Lung (tissue), 11 donors: ENCODE measurements at regions not wholly inside any gene's neighbourhood (a gene's known extent, or its start where the extent isn't known, plus 50 kb on each side); places are given as distances from the start of the nearest gene placed in this dataset.

ENCODE experiments used
- ATAC-seq: fragments of 200-7000 bp; cut with Tn5 transposase; one replicate; pipeline ENCODE4 v1.9.1; 2020; ENCODE audit warnings: moderate number of reproducible peaks; ENCODE audit not compliant: insufficient read depth, low FRiP score
- DNase-seq, 3 donors: peaks; one replicate each; pipeline ENCODE4 v3.0.0-alpha.2; 2013 to 2017
- H3K27ac ChIP-seq, 2 donors: one replicate each; pipeline ENCODE4 v1.5.1; 2013; ENCODE audit warnings: mild to moderate bottlenecking in 2 of 2, moderate library complexity in 2 of 2, control low read depth in 1 of 2, inconsistent platforms in 1 of 2, low read depth in 1 of 2, low read length in 1 of 2
- H3K27me3 ChIP-seq, 3 donors: one replicate each; pipeline ENCODE4 v1.5.1; 2013; ENCODE audit warnings: low read length in 2 of 3; ENCODE audit not compliant: control insufficient read depth in 3 of 3, insufficient read depth in 3 of 3
- H3K36me3 ChIP-seq, 4 donors: one replicate each; pipeline ENCODE4 v1.5.1; 2013; ENCODE audit warnings: low read length in 4 of 4, mild to moderate bottlenecking in 1 of 4, moderate library complexity in 1 of 4; ENCODE audit not compliant: control insufficient read depth in 4 of 4, insufficient read depth in 4 of 4
- H3K4me1 ChIP-seq, 5 donors: one replicate each; pipeline ENCODE4 v1.5.1; 2013; ENCODE audit warnings: low read length in 5 of 5, mild to moderate bottlenecking in 2 of 5, moderate library complexity in 1 of 5; ENCODE audit not compliant: control insufficient read depth in 5 of 5, insufficient read depth in 5 of 5
- H3K4me3 ChIP-seq: one replicate; pipeline ENCODE4 v1.5.1; 2013; ENCODE audit warnings: mild to moderate bottlenecking, control low read depth, moderate library complexity
- H3K9ac ChIP-seq, 2 donors: one replicate each; pipeline ENCODE4 v1.5.1; 2013; ENCODE audit warnings: low read length in 2 of 2, control low read depth in 1 of 2; ENCODE audit not compliant: insufficient read depth in 1 of 2
- H3K9me3 ChIP-seq, 4 donors: one replicate each; pipeline ENCODE4 v1.5.1; 2013; ENCODE audit warnings: low read length in 3 of 4, mild to moderate bottlenecking in 1 of 4, moderate library complexity in 1 of 4; ENCODE audit not compliant: control insufficient read depth in 4 of 4, insufficient read depth in 3 of 4
- WGBS, 2 donors: extraction: QIAGEN DNeasy Blood & Tissue Kit; methylation state at CpG; one replicate each; pipeline ENCODE4 v1.1.7; 2013; 5-methylcytosine and 5-hydroxymethylcytosine counted together
- TF ChIP-seq, protein P1 (sequence below): IDR thresholded peaks from 2 replicates; pipeline ENCODE4 v1.5.1; 2012; ENCODE audit warnings: mild to moderate bottlenecking; ENCODE audit errors: control extremely low read depth, extremely low read depth
- donor health status: control.
- donor health status: control.
- donor health status: Bipolar disorder and iron deficiency.
- donor health status: healthy.
- donor health status: DM: yes; HTN: yes; CAD: no.

DNA sequence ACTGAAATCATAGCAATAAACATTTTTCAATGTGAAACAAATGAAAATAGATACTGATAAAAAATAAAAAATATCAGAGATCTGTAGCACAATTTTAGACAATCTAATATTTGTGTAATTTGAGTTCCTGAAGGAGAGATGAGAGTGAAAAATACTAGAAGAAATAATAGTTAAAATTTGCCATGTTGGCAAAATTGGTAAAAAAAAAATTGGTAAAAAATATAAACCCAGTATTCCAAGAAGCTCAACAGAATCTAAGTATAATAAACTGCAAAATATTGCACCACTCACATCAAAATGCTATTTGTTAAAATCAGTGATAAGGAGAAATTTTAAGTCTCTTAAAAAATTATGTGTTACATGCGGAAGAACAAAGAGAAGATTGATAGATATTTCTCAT, 1680.7 kb downstream of the PCDH7 start:
- no peak for ATAC-seq
- Histone ChIP-seq H3K4me1 (no peaks in the 10 kb centered on the region), H3K36me3 (no peaks in the 10 kb centered on the region), H3K27ac (no peak overlapping the region), H3K9ac (no peak overlapping the region), H3K27me3 (no peaks in the 10 kb centered on the region), H3K9me3 (no peaks in the 10 kb centered on the region), H3K4me3 (no peak overlapping the region)
- DNase-seq = no peak
- 90 to 95% methylated on average over 1 of the region's 1 CpG for WGBS, 2 donors
- TF ChIP-seq, protein P1, sequence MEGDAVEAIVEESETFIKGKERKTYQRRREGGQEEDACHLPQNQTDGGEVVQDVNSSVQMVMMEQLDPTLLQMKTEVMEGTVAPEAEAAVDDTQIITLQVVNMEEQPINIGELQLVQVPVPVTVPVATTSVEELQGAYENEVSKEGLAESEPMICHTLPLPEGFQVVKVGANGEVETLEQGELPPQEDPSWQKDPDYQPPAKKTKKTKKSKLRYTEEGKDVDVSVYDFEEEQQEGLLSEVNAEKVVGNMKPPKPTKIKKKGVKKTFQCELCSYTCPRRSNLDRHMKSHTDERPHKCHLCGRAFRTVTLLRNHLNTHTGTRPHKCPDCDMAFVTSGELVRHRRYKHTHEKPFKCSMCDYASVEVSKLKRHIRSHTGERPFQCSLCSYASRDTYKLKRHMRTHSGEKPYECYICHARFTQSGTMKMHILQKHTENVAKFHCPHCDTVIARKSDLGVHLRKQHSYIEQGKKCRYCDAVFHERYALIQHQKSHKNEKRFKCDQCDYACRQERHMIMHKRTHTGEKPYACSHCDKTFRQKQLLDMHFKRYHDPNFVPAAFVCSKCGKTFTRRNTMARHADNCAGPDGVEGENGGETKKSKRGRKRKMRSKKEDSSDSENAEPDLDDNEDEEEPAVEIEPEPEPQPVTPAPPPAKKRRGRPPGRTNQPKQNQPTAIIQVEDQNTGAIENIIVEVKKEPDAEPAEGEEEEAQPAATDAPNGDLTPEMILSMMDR = no peak

DNA sequence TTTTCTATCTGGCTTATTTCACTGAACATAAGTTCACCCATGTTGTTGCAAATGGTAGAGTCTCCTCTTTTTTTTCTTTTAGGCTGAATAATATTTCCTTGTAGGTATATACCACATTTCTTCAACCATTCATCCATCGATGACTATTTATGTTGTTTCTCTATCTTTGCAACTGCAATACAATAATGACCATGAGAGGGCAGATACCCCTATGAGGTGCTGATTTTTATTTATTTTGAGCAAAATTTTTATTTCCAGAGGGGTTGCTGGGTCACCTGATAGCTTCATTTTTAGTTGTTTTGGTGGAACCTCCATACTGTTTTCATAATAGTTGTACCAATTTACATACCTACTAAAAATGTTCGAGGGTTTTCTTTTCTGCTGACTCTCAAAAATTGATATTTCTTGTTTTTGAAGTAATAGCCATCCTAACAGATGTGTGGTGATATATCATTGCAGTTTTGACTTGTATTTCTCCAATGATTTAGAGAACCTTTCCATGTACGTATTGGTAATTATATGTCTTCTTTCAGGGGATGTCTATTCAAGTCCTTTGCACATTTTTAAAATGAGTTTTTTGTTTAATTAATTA, 1697.0 kb downstream of the PCDH7 start:
- WGBS, 2 donors = 81 to 87% methylated on average over 3 of the region's 3 CpGs
- Histone ChIP-seq H3K36me3 (no peaks in the 10 kb centered on the region), H3K4me3 (no peak overlapping the region), H3K9ac (no peak overlapping the region), H3K27me3 (no peaks in the 10 kb centered on the region), H3K9me3 (peaks cover 0 to 2% (median 0%) of the 10 kb centered on the region in 4 donors), H3K27ac (no peak overlapping the region), H3K4me1 (no peaks in the 10 kb centered on the region)
- no peak for DNase-seq
- TF ChIP-seq, protein P1 = no peak
- no peak for ATAC-seq

DNA sequence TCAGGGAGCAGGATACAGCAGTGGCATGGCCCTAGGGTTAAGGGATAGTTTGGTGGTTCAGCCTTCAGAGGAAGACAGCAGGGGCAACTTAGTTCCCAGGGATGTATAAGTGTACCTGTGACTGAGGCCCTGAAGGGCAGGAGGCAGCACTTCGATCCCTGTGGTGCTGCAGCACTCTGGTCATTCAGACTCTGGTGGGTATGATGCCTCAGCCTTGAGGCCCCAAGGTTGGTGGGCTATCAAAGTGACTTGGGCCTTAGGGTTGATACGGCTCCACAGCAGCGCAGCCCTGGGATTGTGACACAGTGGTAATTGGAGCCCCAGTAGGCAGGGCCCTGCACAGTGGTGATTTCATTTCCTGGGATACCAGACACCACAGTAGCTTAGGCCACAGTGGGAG, 1703.1 kb downstream of the PCDH7 start:
- DNase-seq = no peak
- 87 to 94% methylated on average over 3 of the region's 3 CpGs for WGBS, 2 donors
- Histone ChIP-seq H3K4me1 (no peaks in the 10 kb centered on the region), H3K27me3 (no peaks in the 10 kb centered on the region), H3K9ac (no peak overlapping the region), H3K4me3 (no peak overlapping the region), H3K36me3 (no peaks in the 10 kb centered on the region), H3K9me3 (peaks cover 0 to 10% (median 5%) of the 10 kb centered on the region in 4 donors), H3K27ac (no peak overlapping the region)
- ATAC-seq = no peak
- TF ChIP-seq, protein P1 = no peak

DNA sequence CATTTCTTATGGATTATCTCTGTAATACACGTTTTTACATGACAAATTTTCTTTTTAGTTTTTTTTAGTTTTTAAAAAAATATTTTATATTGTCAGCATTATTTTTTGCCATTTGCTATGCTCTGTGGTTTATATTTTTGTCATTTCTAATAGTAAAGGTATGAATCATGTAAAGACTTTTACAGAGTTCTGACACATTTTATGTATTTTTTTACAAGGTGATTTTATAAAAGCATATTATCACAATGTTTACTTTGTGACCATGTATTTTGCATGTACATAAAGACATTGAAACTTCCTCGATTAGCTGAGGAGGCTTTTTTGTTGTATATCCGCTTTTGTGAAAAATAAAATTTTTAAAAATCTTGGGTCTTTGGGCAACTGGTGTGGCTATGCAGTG, 1705.1 kb downstream of the PCDH7 start:
- Histone ChIP-seq H3K27ac (no peak overlapping the region), H3K27me3 (no peaks in the 10 kb centered on the region)

More for the DNA sequence above, 1705.1 kb downstream of the PCDH7 start:
- DNase-seq (no peak), ATAC-seq (no peak)
- Histone ChIP-seq H3K9me3 (peaks cover 0 to 10% (median 5%) of the 10 kb centered on the region in 4 donors), H3K9ac (no peak overlapping the region), H3K4me3 (no peak overlapping the region), H3K36me3 (no peaks in the 10 kb centered on the region), H3K4me1 (no peaks in the 10 kb centered on the region)
- 75 to 78% methylated on average over 3 of the region's 3 CpGs for WGBS, 2 donors
- TF ChIP-seq, protein P1 = no peak
